Upper lobe of left lung (tissue), 4 donors: ENCODE measurements at regions not wholly inside any gene's neighbourhood (a gene's known extent, or its start where the extent isn't known, plus 50 kb on each side); places are given as distances from the start of the nearest gene placed in this dataset.

ENCODE experiments used
- EP300 ChIP-seq, 4 donors: sonication (generic); formaldehyde crosslinking; IDR thresholded peaks; one replicate each; pipeline ENCODE4 v1.5.1; 2017; ENCODE audit warnings: antibody characterized with exemption in 4 of 4, control low read depth in 2 of 4
- POLR2A ChIP-seq, 4 donors: fragments of 450-650 bp; IDR thresholded peaks; one replicate each; pipeline ENCODE4 v1.5.1; 2016 to 2017; ENCODE audit warnings: antibody characterized with exemption in 4 of 4, mild to moderate bottlenecking in 2 of 4
- POLR2AphosphoS5 ChIP-seq, 2 donors: sonication (generic); formaldehyde crosslinking; IDR thresholded peaks; one replicate each; pipeline ENCODE4 v1.5.1; 2017; ENCODE audit warnings: antibody characterized with exemption in 2 of 2
- TF ChIP-seq, protein P1 (sequence below), 6 experiments: fragments of 450-650 bp in 4 of 6; fragments of 200-600 bp in 2 of 6; sonication (generic) in 2 of 6; IDR thresholded peaks; one replicate each; pipeline ENCODE4 v1.5.1; 2016 to 2019; ENCODE audit warnings: antibody characterized with exemption in 6 of 6

DNA sequence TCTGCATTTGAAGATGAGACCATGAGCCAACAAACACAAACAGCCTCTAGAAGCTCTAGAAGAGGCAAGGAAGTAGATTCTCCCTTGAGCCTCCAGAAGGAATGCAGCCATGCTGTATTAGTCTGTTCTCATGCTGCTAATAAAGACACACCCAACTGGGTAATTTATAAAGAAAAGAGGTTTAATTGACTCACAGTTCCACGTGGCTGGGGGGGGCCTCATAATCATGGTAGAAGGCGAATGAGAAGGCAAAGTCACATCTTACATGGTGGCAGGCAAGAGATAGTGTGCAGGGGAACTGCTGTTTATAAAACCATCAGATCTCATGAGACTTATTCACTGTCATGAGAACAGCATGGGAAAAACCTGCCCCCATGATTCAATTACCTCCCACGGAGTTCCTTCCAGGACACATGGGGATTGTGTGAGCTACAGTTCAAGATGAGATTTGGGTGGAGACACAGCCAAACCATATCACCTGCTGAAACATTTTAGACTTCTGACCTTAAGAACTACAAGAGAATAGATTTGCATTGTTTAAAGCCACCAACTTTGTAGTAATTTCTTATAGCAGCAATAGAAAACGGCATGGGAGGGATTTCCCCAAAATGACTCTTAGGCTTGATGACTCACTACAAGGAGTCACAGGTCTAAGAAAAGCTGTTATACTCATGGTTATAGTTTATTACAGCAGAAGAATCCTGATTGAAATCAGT, 284.4 kb upstream of the SFRP2 start:
- TF ChIP-seq EP300 (IDR thresholded peaks at IDR 0.05) (no peak), POLR2AphosphoS5 (IDR thresholded peaks at IDR 0.05) (no peak), POLR2A (IDR thresholded peaks at IDR 0.05) (no peak)
- TF ChIP-seq, protein P1, sequence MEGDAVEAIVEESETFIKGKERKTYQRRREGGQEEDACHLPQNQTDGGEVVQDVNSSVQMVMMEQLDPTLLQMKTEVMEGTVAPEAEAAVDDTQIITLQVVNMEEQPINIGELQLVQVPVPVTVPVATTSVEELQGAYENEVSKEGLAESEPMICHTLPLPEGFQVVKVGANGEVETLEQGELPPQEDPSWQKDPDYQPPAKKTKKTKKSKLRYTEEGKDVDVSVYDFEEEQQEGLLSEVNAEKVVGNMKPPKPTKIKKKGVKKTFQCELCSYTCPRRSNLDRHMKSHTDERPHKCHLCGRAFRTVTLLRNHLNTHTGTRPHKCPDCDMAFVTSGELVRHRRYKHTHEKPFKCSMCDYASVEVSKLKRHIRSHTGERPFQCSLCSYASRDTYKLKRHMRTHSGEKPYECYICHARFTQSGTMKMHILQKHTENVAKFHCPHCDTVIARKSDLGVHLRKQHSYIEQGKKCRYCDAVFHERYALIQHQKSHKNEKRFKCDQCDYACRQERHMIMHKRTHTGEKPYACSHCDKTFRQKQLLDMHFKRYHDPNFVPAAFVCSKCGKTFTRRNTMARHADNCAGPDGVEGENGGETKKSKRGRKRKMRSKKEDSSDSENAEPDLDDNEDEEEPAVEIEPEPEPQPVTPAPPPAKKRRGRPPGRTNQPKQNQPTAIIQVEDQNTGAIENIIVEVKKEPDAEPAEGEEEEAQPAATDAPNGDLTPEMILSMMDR (IDR thresholded peaks at IDR 0.05), result no peak
